Renal cortical epithelial cell (primary cell): ENCODE measurements at regions not wholly inside any gene's neighbourhood (a gene's known extent, or its start where the extent isn't known, plus 50 kb on each side); places are given as distances from the start of the nearest gene placed in this dataset.

Experiments
- DNase-seq: peaks from one replicate; pipeline ENCODE4 v3.0.0-alpha.2; 2011; ENCODE audit warnings: low read depth

- peak; percentile 98 for DNase-seq
Measured at GRCh38 chr5:57841676-57842363, 359.2 kb upstream of the ACTBL2 start.

- DNase-seq, result no peak
Measured at GRCh38 chr5:57839437-57840079, 356.9 kb upstream of the ACTBL2 start.

- DNase-seq, result peak; percentile 58
Measured at GRCh38 chr5:57839025-57839424, 356.4 kb upstream of the ACTBL2 start.

GRCh38 chr5:57836921-57837320 lies 354.3 kb upstream of the ACTBL2 start:
- DNase-seq, result no peak

- DNase-seq, result no peak
Measured at GRCh38 chr5:57836331-57836730, 353.7 kb upstream of the ACTBL2 start.

GRCh38 chr5:57834829-57835608 lies 352.4 kb upstream of the ACTBL2 start:
- peak; percentile 76 for DNase-seq

- DNase-seq, result no peak
Measured at GRCh38 chr5:57833489-57833888, 350.9 kb upstream of the ACTBL2 start.

- DNase-seq, result no peak
Measured at GRCh38 chr5:57832875-57833274, 350.3 kb upstream of the ACTBL2 start.

GRCh38 chr5:57831932-57832331 lies 349.3 kb upstream of the ACTBL2 start:
- DNase-seq, result no peak

GRCh38 chr5:57831090-57831489 lies 348.5 kb upstream of the ACTBL2 start:
- no peak for DNase-seq

- no peak for DNase-seq
Measured at GRCh38 chr5:57828221-57828620, 345.6 kb upstream of the ACTBL2 start.

GRCh38 chr5:57825031-57825686 lies 342.5 kb upstream of the ACTBL2 start:
- peak; percentile 100 for DNase-seq

- DNase-seq, result no peak
Measured at GRCh38 chr5:57824623-57825022, 342.0 kb upstream of the ACTBL2 start.

GRCh38 chr5:57824047-57824446 lies 341.4 kb upstream of the ACTBL2 start:
- peak; percentile 93 for DNase-seq

- no peak for DNase-seq
Measured at GRCh38 chr5:57822651-57823050, 340.0 kb upstream of the ACTBL2 start.

GRCh38 chr5:57818397-57818796 lies 335.8 kb upstream of the ACTBL2 start:
- DNase-seq, result no peak

GRCh38 chr5:57817924-57818323 lies 335.3 kb upstream of the ACTBL2 start:
- no peak for DNase-seq

GRCh38 chr5:57817001-57817453 lies 334.4 kb upstream of the ACTBL2 start:
- peak; percentile 74 for DNase-seq

- DNase-seq, result peak; percentile 99
Measured at GRCh38 chr5:57816108-57816507, 333.5 kb upstream of the ACTBL2 start.

GRCh38 chr5:57805732-57806131 lies 323.1 kb upstream of the ACTBL2 start:
- DNase-seq, result peak; percentile 54

- DNase-seq, result no peak
Measured at GRCh38 chr5:57805170-57805569, 322.6 kb upstream of the ACTBL2 start.

- peak; percentile 34 for DNase-seq
Measured at GRCh38 chr5:57804505-57804904, 321.9 kb upstream of the ACTBL2 start.
